ENCODE measurements at regions not wholly inside any gene's neighbourhood (a gene's known extent, or its start where the extent isn't known, plus 50 kb on each side); places are given as distances from the start of the nearest gene placed in this dataset.
A peak's percentile ranks its signal among the peaks of the same experiment; 100 is the strongest.
"Not testable (repeated sequence)": the region's sequence is repeated elsewhere in the genome, so short reads cannot be mapped to it uniquely, and the experiment has no call there.

DNA sequence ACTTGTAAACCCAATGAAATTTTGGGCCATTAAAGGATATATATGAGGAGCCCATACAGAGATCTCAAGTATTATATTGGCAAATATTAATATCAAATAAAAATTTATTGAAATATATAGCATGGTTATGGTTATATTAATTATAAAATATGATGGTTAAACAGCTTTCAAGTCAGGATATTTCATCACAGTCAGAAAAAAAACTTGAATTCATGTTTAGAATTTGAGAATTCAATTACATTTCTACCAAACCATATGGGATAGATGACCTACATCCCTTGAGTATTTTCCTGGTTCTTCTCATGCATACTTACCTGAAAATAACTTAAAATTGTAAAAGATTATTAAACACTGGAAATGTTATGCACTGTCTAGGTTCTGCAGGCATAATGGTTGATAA lies 956.1 kb upstream of the EDIL3 start:
- no peaks in the 10 kb centered on the region for H3K4me1 ChIP-seq (replicated peaks in 1 of 2)
- no peak overlapping the region for H3K27ac ChIP-seq
- in situ Hi-C loops (cut with MboI; ENCODE audit: low pct_unique_long_range_greater_than_20kb in 2 of 9, low sequenced_read_pairs in 9 of 9, unreplicated experiment in 9 of 9): no loop called here
- H3K4me3 ChIP-seq: no peak overlapping the region
- no peak for ATAC-seq (replicated peaks in 6 of 8)

DNA sequence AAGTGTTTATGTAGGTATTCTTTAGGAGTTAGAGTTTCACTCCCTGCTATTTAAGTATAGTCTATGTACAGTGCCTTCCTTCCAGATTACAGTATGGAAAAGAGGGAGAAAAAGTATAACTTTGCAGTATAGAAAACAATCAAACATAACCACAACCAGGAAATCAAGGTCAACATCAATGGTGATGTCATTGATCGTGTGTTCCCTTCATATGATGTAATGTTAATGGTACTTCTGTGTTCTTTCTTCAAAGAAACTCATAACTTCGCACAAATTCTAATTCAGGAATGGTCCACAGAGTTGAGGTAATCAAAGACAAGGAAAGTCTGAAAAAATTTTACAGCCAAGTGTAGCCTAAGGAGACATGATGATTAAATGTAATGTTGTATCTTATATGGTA lies 961.1 kb upstream of the EDIL3 start:
- H3K4me3 ChIP-seq: no peak overlapping the region
- 0 to 95% (median 28%) methylated on average over 1 to 2 of the region's 2 CpGs; no CpG with 5 or more reads in 1 of the 10 experiments for WGBS, 10 experiments
- in situ Hi-C loops (cut with MboI; ENCODE audit: low pct_unique_long_range_greater_than_20kb in 2 of 9, low sequenced_read_pairs in 9 of 9, unreplicated experiment in 9 of 9): no loop called here
- H3K4me1 ChIP-seq (replicated peaks in 1 of 2): no peaks in the 10 kb centered on the region
- no peak overlapping the region for H3K27ac ChIP-seq
- no peak for ATAC-seq (replicated peaks in 6 of 8)

DNA sequence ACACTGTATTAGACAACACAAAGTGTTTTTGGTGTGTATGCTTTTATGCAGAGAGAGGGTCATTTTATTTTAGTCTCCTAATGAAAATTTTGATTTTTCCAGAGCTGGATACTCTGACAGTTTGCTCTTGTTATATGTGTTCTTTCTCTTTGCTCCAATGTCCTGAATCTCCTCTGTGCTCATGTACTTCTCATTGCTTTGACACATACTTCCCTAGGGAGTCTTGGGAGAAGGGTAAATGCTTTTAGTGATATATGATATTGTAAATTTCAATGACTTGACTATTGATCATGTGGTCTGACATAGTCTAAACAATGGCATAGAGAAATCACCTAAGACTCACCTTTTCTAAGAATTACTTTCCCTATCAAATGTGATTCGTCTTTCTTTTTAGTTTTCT lies 972.6 kb upstream of the EDIL3 start:
- in situ Hi-C loops (cut with MboI; ENCODE audit: low pct_unique_long_range_greater_than_20kb in 2 of 9, low sequenced_read_pairs in 9 of 9, unreplicated experiment in 9 of 9): no loop called here
- WGBS, 10 experiments: 0 to 100% (median 29%) methylated on average over 1 of the region's 1 CpG; no CpG with 5 or more reads in 3 of the 10 experiments
- Histone ChIP-seq H3K27ac (no peak overlapping the region), H3K4me1 (replicated peaks in 1 of 2) (no peaks in the 10 kb centered on the region), H3K4me3 (no peak overlapping the region)
- peak in 3 of 8 experiments; percentile 70 to 75 (median 74) for ATAC-seq (replicated peaks in 6 of 8)

DNA sequence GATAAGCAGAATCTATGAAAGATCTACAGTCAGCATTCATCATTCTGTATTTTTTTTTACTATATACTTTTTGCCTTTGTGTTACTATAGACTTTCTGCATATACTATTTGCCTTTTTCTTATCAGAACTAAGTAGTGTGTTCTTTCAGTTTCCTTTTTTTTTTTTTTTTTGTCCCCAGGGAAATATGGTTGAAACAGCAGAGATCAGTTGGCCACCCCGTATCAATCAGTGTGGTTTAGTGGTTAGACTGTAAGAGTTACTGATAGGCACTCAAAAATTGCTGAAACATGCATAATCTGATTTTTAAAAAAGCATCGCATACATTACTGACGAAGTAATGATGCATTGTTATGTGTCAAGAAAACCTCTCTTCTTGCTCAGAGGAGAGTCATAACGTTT lies 990.8 kb upstream of the EDIL3 start:
- in situ Hi-C loops (cut with MboI; ENCODE audit: low pct_unique_long_range_greater_than_20kb in 2 of 9, low sequenced_read_pairs in 9 of 9, unreplicated experiment in 9 of 9): no loop called here
- Histone ChIP-seq H3K4me1 (replicated peaks in 1 of 2) (peaks cover 0 to 6% of the 10 kb centered on the region in 2 donors), H3K4me3 (no peak overlapping the region), H3K27ac (no peak overlapping the region)
- ATAC-seq (replicated peaks in 6 of 8): no peak
- WGBS, 10 experiments: 23 to 83% (median 71%) methylated on average over 1 to 4 of the region's 4 CpGs

DNA sequence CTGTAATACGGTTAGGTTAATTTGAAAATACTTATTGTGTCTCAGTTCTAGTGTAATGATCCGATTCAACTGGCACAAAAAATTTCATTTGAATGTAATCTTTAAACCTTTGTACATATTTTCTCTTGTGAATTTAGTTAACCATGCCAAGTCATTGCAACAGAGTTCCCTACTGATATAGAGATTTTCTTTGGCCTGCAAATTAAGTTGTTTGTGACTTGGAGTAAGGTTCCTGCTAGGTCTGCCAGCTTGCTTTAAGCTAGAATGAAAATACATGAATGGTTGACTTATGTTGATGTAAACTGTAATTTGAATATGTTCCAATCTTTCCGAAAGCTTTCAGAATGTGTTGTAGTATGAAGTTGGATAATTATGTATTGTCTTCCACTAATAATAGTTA lies 1004.1 kb upstream of the EDIL3 start:
- in situ Hi-C loops (cut with MboI; ENCODE audit: low pct_unique_long_range_greater_than_20kb in 2 of 9, low sequenced_read_pairs in 9 of 9, unreplicated experiment in 9 of 9): no loop called here
- H3K27ac ChIP-seq: no peak overlapping the region
- no peak overlapping the region for H3K4me3 ChIP-seq
- no peaks in the 10 kb centered on the region for H3K4me1 ChIP-seq (replicated peaks in 1 of 2)
- 21 to 96% (median 86%) methylated on average over 2 to 3 of the region's 3 CpGs; no CpG with 5 or more reads in 1 of the 10 experiments for WGBS, 10 experiments
- ATAC-seq (replicated peaks in 6 of 8): no peak

DNA sequence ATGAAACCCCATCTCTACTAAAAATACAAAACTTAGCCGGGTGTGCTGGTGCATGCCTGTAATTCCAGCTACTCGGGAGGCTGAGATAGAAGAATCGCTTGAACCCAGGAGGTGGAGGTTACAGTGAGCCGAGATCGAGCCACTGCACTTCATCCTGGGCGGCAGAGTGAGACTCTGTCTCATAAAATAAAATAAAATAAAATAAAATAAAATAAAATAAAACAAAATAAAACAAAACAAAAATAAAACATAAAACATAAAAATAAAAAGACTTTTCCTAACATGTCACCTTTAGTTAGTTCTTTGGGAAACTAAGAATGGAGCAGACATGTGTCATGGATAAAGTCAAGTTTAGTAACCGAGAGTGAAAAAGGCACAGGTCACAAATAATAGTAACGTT lies 1007.6 kb upstream of the EDIL3 start:
- H3K4me3 ChIP-seq; in situ Hi-C loops (cut with MboI; ENCODE audit: low pct_unique_long_range_greater_than_20kb in 2 of 9, low sequenced_read_pairs in 9 of 9, unreplicated experiment in 9 of 9); H3K4me1 ChIP-seq (replicated peaks in 1 of 2); ATAC-seq (replicated peaks in 6 of 8); H3K27ac ChIP-seq: not testable (repeated sequence)
- 6 to 95% (median 65%) methylated on average over 1 to 8 of the region's 8 CpGs for WGBS, 10 experiments

DNA sequence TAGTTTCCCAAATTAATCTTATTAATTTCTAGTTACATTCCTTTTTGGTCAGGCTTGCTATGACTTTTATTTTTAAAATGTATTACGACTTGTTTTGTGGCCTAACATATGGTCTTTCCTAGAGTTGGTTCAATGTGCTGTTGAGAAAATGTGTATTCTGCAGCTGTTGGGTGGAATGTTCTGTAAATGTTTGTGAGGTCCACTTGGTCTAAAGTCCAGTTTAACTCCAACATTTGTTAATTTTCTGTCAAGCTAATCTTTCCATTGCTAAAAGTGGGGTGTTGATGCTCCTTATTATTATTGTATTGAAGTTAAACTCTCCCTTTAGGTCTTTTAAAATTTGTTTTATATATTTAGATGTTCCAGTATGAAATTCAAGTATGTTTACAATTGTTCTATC lies 1010.8 kb upstream of the EDIL3 start:
- in situ Hi-C loops (cut with MboI; ENCODE audit: low pct_unique_long_range_greater_than_20kb in 2 of 9, low sequenced_read_pairs in 9 of 9, unreplicated experiment in 9 of 9): no loop called here
- Histone ChIP-seq H3K4me3 (no peak overlapping the region), H3K4me1 (replicated peaks in 1 of 2) (no peaks in the 10 kb centered on the region), H3K27ac (no peak overlapping the region)
- no peak for ATAC-seq (replicated peaks in 6 of 8)
- WGBS, 10 experiments: 0 to 92% (median 43%) methylated on average over 1 of the region's 1 CpG; no CpG with 5 or more reads in 2 of the 10 experiments

DNA sequence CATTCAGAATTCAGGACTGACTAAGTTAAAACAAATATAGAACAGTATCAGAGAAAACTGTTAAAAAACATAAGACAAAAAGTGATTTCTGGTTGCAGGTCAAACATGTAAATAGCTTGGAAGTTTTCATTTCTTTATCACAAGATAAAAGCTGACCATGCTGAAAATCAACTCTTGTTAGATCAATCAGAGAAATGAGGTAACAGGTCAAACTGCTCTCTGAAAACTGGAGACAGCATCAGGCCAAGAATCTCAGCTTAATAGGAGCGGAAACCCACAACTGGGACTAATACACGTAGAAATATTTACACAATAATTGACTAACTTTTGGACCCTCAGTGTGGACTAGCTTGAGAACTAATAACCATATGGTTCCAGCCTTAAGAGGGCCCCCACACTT lies 1012.8 kb upstream of the EDIL3 start:
- ATAC-seq (replicated peaks in 6 of 8): no peak
- 43 to 100% (median 80%) methylated on average over 1 to 2 of the region's 2 CpGs; no CpG with 5 or more reads in 1 of the 10 experiments for WGBS, 10 experiments
- in situ Hi-C loops (cut with MboI; ENCODE audit: low pct_unique_long_range_greater_than_20kb in 2 of 9, low sequenced_read_pairs in 9 of 9, unreplicated experiment in 9 of 9): no loop called here

DNA sequence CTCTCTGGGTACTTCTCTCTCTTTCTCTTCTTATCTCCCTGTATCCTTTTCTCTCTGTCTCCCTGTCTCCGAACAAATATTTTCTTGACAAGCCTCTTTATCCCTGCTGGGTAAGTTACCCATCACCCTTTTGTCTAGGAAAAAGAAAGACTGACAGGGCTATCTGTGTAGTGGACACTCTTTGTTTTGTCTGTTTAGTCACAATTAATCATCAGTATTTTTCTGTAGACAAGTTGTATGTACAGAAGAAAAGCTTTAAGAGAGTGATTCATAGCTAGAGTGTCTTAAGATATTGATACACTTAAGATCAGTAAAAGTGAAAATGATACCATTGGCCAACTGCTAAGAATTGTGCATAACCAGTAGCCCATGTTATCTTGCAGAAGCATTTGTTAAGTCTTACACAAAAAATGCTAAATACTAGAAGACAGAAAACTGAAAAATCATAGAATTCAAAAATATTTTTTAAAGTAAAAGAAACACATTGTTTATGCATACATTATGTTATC lies 1043.8 kb upstream of the EDIL3 start:
- ATAC-seq (replicated peaks in 6 of 8): peak in 1 of 8 experiments; percentile 76
- Histone ChIP-seq H3K4me3 (no peak overlapping the region), H3K4me1 (replicated peaks in 1 of 2) (no peaks in the 10 kb centered on the region), H3K27ac (no peak overlapping the region)
- WGBS, 10 experiments: 0 to 89% (median 21%) methylated on average over 1 of the region's 1 CpG; no CpG with 5 or more reads in 1 of the 10 experiments
- in situ Hi-C loops (cut with MboI; ENCODE audit: low pct_unique_long_range_greater_than_20kb in 2 of 9, low sequenced_read_pairs in 9 of 9, unreplicated experiment in 9 of 9): no loop called here

More for the DNA sequence above, 1012.8 kb upstream of the EDIL3 start:
- no peak overlapping the region for H3K27ac ChIP-seq
- no peaks in the 10 kb centered on the region for H3K4me1 ChIP-seq (replicated peaks in 1 of 2)
- no peak overlapping the region for H3K4me3 ChIP-seq

DNA sequence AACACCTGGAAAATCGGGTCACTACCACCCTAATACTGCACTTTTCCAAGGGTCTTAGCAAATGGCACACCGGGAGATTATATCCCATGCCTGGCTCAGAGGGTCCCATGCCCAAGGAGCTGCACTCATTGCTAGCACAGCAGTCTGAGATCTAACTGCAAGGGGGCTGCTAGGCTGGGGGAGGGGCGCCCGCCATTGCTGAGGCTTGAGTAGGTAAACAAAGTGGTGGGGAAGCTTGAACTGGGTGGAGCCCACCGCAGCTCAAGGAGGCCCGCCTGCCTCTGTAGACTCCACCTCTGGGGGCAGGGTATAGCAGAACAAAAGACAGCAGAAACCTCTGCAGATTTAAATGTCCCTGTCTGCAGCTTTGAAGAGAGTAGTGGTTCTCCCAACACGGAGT lies 1047.0 kb upstream of the EDIL3 start:
- H3K4me1 ChIP-seq (replicated peaks in 1 of 2); H3K4me3 ChIP-seq; ATAC-seq (replicated peaks in 6 of 8); in situ Hi-C loops (cut with MboI; ENCODE audit: low pct_unique_long_range_greater_than_20kb in 2 of 9, low sequenced_read_pairs in 9 of 9, unreplicated experiment in 9 of 9); H3K27ac ChIP-seq: not testable (repeated sequence)
- WGBS, 10 experiments: 20 to 100% (median 83%) methylated on average over 1 to 4 of the region's 7 CpGs; no CpG with 5 or more reads in 5 of the 10 experiments

DNA sequence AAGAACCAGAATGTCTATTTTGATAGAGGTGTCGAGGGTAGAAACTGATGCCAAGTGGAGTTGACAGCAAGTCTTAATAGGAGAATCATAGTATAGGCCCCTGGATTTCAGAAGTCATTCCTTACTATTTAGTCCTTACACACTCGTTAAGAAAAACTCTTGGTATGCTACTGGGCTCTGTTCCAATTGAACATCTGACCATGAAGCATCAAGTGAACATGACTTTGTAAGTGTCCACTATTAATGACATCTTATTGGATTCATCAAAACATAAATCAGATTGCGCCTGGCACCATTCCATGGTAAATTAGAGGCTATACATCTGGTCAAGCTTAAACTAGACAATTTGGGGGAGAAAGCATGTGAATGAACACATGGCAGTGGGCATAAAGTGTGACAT lies 1056.5 kb upstream of the EDIL3 start:
- in situ Hi-C loops (cut with MboI; ENCODE audit: low pct_unique_long_range_greater_than_20kb in 2 of 9, low sequenced_read_pairs in 9 of 9, unreplicated experiment in 9 of 9): no loop called here
- Histone ChIP-seq H3K27ac (no peak overlapping the region), H3K4me3 (no peak overlapping the region), H3K4me1 (replicated peaks in 1 of 2) (no peaks in the 10 kb centered on the region)
- ATAC-seq (replicated peaks in 6 of 8): no peak
- 0 to 100% (median 74%) methylated on average over 1 to 3 of the region's 3 CpGs; no CpG with 5 or more reads in 4 of the 10 experiments for WGBS, 10 experiments

DNA sequence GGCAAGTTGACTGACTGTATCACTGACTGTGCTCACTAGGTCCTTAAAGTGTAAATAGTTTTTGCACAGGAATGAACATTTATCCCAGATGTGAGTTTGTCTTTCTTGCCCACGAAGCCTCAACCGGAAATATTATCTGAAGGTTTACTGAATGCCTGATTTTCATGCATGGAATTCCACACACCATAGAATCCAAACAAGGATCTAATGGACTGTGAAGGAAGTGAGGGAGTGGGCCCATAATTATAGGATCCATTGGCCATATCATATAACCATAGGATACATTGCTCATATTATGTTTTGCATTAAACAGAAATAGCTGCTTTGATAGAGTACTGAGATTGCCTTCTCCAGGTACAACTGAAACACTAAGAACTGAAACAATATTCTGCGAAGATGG lies 1057.2 kb upstream of the EDIL3 start:
- ATAC-seq (replicated peaks in 6 of 8): no peak
- in situ Hi-C loops (cut with MboI; ENCODE audit: low pct_unique_long_range_greater_than_20kb in 2 of 9, low sequenced_read_pairs in 9 of 9, unreplicated experiment in 9 of 9): no loop called here

DNA sequence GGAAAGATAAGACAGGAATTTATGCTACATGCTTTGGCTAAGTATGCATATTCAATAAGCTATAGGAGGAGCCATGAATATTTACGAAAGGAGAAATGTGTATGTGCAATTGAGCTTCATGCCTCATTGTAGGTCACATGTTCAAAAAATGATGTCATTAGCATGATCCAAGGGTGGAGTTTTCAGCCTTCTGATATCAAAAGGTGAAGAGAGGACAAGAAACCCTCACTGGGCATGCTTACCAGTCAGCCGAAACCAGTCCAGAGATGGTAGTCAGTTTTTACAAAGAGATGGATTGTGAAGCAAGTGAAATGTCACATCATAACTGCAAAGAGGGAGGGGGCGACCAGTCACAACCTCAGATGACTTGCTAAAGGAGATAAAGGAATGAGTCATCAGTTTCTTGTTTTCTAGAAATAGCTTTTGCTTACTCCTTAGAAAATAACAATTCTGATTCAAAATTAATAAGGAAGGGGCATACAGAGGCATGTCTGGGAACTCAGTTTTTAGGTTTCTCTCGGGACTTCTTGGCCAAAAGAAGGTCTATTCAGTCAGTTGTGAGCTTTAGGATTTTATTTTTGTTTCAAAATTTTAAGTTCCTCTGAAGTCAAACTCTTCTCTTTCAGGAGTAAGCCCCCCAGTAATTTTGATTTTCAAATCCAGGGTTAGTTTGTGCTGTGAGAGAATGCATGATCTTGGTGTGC lies 1067.8 kb upstream of the EDIL3 start:
- H3K4me3 ChIP-seq: no peak overlapping the region
- no peak overlapping the region for H3K27ac ChIP-seq
- ATAC-seq (replicated peaks in 6 of 8): peak; percentile 9 to 91 (median 46)
- peaks cover 0 to 4% of the 10 kb centered on the region in 2 donors for H3K4me1 ChIP-seq (replicated peaks in 1 of 2)
- in situ Hi-C loops (cut with MboI; ENCODE audit: low pct_unique_long_range_greater_than_20kb in 2 of 9, low sequenced_read_pairs in 9 of 9, unreplicated experiment in 9 of 9): no loop called here
- 8 to 97% (median 91%) methylated on average over 2 to 4 of the region's 4 CpGs; no CpG with 5 or more reads in 1 of the 10 experiments for WGBS, 10 experiments

More for the DNA sequence above, 1057.2 kb upstream of the EDIL3 start:
- 0 to 100% (median 55%) methylated on average over 1 to 3 of the region's 3 CpGs; no CpG with 5 or more reads in 2 of the 10 experiments for WGBS, 10 experiments
- Histone ChIP-seq H3K4me3 (no peak overlapping the region), H3K27ac (no peak overlapping the region), H3K4me1 (replicated peaks in 1 of 2) (no peaks in the 10 kb centered on the region)

DNA sequence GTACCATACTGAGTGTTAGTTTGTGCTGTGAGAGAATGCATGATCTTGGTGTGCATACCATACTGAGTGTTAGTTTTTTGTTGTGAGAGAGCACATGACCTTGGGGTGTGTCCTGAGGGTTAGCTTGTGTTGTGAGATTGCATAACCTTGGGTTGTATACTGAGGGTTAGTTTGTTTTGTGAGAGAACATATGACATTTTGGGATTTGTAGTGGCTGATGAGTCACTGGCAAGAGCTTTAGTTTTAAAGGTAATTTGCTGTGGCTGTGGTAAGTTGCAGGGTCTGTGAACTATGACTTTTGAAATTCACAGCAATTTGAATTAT lies 1068.3 kb upstream of the EDIL3 start:
- no peak overlapping the region for H3K4me3 ChIP-seq
- H3K27ac ChIP-seq: no peak overlapping the region
- ATAC-seq (replicated peaks in 6 of 8): peak in 3 of 8 experiments; percentile 36 to 87 (median 82)
- peaks cover 0 to 4% of the 10 kb centered on the region in 2 donors for H3K4me1 ChIP-seq (replicated peaks in 1 of 2)
- in situ Hi-C loops (cut with MboI; ENCODE audit: low pct_unique_long_range_greater_than_20kb in 2 of 9, low sequenced_read_pairs in 9 of 9, unreplicated experiment in 9 of 9): no loop called here
